Chondrocyte (in vitro differentiated cells): ENCODE measurements at regions not wholly inside any gene's neighbourhood (a gene's known extent, or its start where the extent isn't known, plus 50 kb on each side); places are given as distances from the start of the nearest gene placed in this dataset.

Source experiments
- DNase-seq: peaks from one replicate; pipeline ENCODE4 v3.0.0; 2021; ENCODE audit warnings: mixed read lengths, low spot score
- H3K27ac Mint-ChIP-seq: one replicate; pipeline ENCODE4 v1.8.0; 2021; ENCODE audit warnings: mild to moderate bottlenecking, moderate library complexity, mixed read lengths; ENCODE audit not compliant: unreplicated experiment
- H3K27me3 Mint-ChIP-seq: 2 replicates; pipeline ENCODE4 v1.8.0; 2021; ENCODE audit warnings: low read depth, mixed read lengths
- H3K36me3 Mint-ChIP-seq: 2 replicates; pipeline ENCODE4 v1.8.0; 2021; ENCODE audit warnings: low read depth, mixed read lengths
- H3K4me1 Mint-ChIP-seq: 2 replicates; pipeline ENCODE4 v1.8.0; 2021; ENCODE audit warnings: low read depth, mild to moderate bottlenecking, mixed read lengths
- H3K4me3 Mint-ChIP-seq: one replicate; pipeline ENCODE4 v1.8.0; 2021; ENCODE audit warnings: mild to moderate bottlenecking, moderate library complexity, mixed read lengths; ENCODE audit not compliant: unreplicated experiment
- H3K9me3 Mint-ChIP-seq: 2 replicates; pipeline ENCODE4 v1.8.0; 2021; ENCODE audit warnings: low read depth, mixed read lengths
- CTCF ChIP-seq: fragments of 200-600 bp; sonication (generic); IDR thresholded peaks from 2 replicates; pipeline ENCODE4 v1.5.0; 2021; ENCODE audit warnings: antibody characterized with exemption, mild to moderate bottlenecking, moderate library complexity

- TF ChIP-seq CTCF = no peak
- DNase-seq = peak; percentile 20
- Mint-ChIP-seq H3K4me1 (peaks cover 17% of the 10 kb centered on the region), H3K9me3 (peaks cover 18% of the 10 kb centered on the region), H3K27me3 (peaks cover 50% of the 10 kb centered on the region), H3K36me3 (peaks cover 4% of the 10 kb centered on the region), H3K27ac (no peak overlapping the region), H3K4me3 (no peak overlapping the region)
Observed at GRCh38 chr20:63145156-63145555, 70.8 kb downstream of the YTHDF1 start.

- TF ChIP-seq CTCF = no peak
- Mint-ChIP-seq H3K4me1 (no peaks in the 10 kb centered on the region), H3K27me3 (peaks cover 59% of the 10 kb centered on the region), H3K27ac (no peak overlapping the region), H3K36me3 (peaks cover 4% of the 10 kb centered on the region), H3K4me3 (no peak overlapping the region), H3K9me3 (peaks cover 13% of the 10 kb centered on the region)
- DNase-seq = peak; percentile 18
Observed at GRCh38 chr20:63142933-63143332, 73.0 kb downstream of the YTHDF1 start.

- Mint-ChIP-seq H3K36me3 (peaks cover 4% of the 10 kb centered on the region), H3K4me3 (no peak overlapping the region), H3K4me1 (no peaks in the 10 kb centered on the region), H3K9me3 (peaks cover 5% of the 10 kb centered on the region), H3K27me3 (peaks cover 68% of the 10 kb centered on the region), H3K27ac (no peak overlapping the region)
- peak; percentile 42 for DNase-seq
- no peak for TF ChIP-seq CTCF
Observed at GRCh38 chr20:63141531-63141930, 74.4 kb downstream of the YTHDF1 start.

GRCh38 chr20:63140514-63141433 lies 75.2 kb downstream of the YTHDF1 start:
- H3K4me1 Mint-ChIP-seq = no peaks in the 10 kb centered on the region
- no peak for TF ChIP-seq CTCF
- no peak overlapping the region for H3K4me3 Mint-ChIP-seq
- peaks cover 3% of the 10 kb centered on the region for H3K9me3 Mint-ChIP-seq
- no peak overlapping the region for H3K27ac Mint-ChIP-seq
- H3K27me3 Mint-ChIP-seq = peaks cover 64% of the 10 kb centered on the region
- peaks cover 4% of the 10 kb centered on the region for H3K36me3 Mint-ChIP-seq
- DNase-seq = peak; percentile 81

- Mint-ChIP-seq H3K27ac (no peak overlapping the region), H3K9me3 (peaks cover 3% of the 10 kb centered on the region), H3K36me3 (peaks cover 2% of the 10 kb centered on the region), H3K4me1 (no peaks in the 10 kb centered on the region), H3K27me3 (peaks cover 57% of the 10 kb centered on the region), H3K4me3 (no peak overlapping the region)
- DNase-seq = peak; percentile 51
- no peak for TF ChIP-seq CTCF
Observed at GRCh38 chr20:63139837-63140236, 76.1 kb downstream of the YTHDF1 start.
